K562 (cell line): ENCODE measurements at regions not wholly inside any gene's neighbourhood (a gene's known extent, or its start where the extent isn't known, plus 50 kb on each side); places are given as distances from the start of the nearest gene placed in this dataset.

Experiments used
- ATAC-seq: fragments of 200-7000 bp; cut with Tn5 transposase; 3 replicates; pipeline ENCODE4 v1.9.1; 2020; ENCODE audit warnings: moderate library complexity
- BruUV-seq: library from RNA; stranded (reverse); fragments of 400-500 nt; replicated peaks from 2 replicates; lab custom pipeline; 2021; lab: Mats Ljungman, UMichigan
- CTCF ChIA-PET: fragments of 300-600 bp; formaldehyde crosslinking; extraction: SDS; loops from one replicate; lab custom pipeline; 2021; ENCODE audit warnings: low intra/inter-chr PET ratio; lab: Yijun Ruan, JAX
- POLR2A ChIA-PET: fragments of 300-600, 350-650 bp; sonication (Branson Sonifier 250); formaldehyde crosslinking; extraction: SDS; loops from one replicate; lab custom pipeline; 2021; ENCODE audit warnings: antibody characterized with exemption, inconsistent platforms; lab: Yijun Ruan, JAX
- DNase-seq, 4 experiments: peaks; one replicate each; pipeline versions ENCODE4 v3.0.0 to v3.0.0-alpha.2; 2011 to 2018; ENCODE audit warnings: low spot score in 3 of 4, mixed read lengths in 3 of 4; ENCODE audit errors: extremely low read depth in 1 of 4
- FAIRE-seq: peaks from 2 replicates; lab custom pipeline; 2011; peaks lifted over from hg19 to GRCh38; lab: Jason Lieb, UNC
- H2AFZ ChIP-seq: 2 replicates; pipeline ENCODE4 v1.6.0; 2011; ENCODE audit warnings: low read depth, low read length, control low read depth, inconsistent platforms
- H3K27ac ChIP-seq: fragments of 200-600 bp; 3 replicates; pipeline ENCODE4 v1.8.0; 2011; ENCODE audit warnings: low read depth, mild to moderate bottlenecking, control low read depth, inconsistent platforms, low read length, moderate library complexity, mixed read lengths; ENCODE audit errors: extremely low read depth
- H3K27me3 ChIP-seq, 2 experiments: fragments of 300-600 bp in 1 of 2; 2 replicates in 1 of 2; 3 replicates in 1 of 2; pipeline versions ENCODE4 v1.6.0 to v1.8.0; 2011; ENCODE audit warnings: inconsistent platforms in 2 of 2, low read length in 2 of 2, mild to moderate bottlenecking in 1 of 2, mixed read lengths in 1 of 2, moderate library complexity in 1 of 2; ENCODE audit not compliant: control insufficient read depth in 2 of 2, insufficient read depth in 2 of 2
- H3K36me3 ChIP-seq: fragments of 300-600 bp; 3 replicates; pipeline ENCODE4 v1.8.0; 2011; ENCODE audit warnings: mild to moderate bottlenecking, low read length, inconsistent platforms; ENCODE audit not compliant: control insufficient read depth, insufficient read depth
- H3K4me1 ChIP-seq, 2 experiments: fragments of 200-600 bp in 1 of 2; replicated peaks in 1 of 2; 2 replicates in 1 of 2; 3 replicates in 1 of 2; pipeline versions ENCODE4 v1.5.1 to v1.8.0; 2011; ENCODE audit warnings: inconsistent platforms in 2 of 2, low read length in 2 of 2, mild to moderate bottlenecking in 1 of 2, mixed read lengths in 1 of 2, moderate library complexity in 1 of 2; ENCODE audit not compliant: control insufficient read depth in 2 of 2, insufficient read depth in 2 of 2
- H3K4me2 ChIP-seq: 2 replicates; pipeline ENCODE4 v1.6.1; 2011; ENCODE audit warnings: low read length, control low read depth, inconsistent platforms, mixed read lengths; ENCODE audit not compliant: insufficient read depth
- H3K4me3 ChIP-seq: fragments of 200-600 bp; sonication (generic), shearing (Covaris generic); 2 replicates; pipeline ENCODE4 v1.5.1; 2016; ENCODE audit warnings: control low read depth, inconsistent platforms
- H3K79me2 ChIP-seq: fragments of 200-600 bp; 3 replicates; pipeline ENCODE4 v1.8.0; 2011; ENCODE audit warnings: low read length, inconsistent platforms; ENCODE audit not compliant: control insufficient read depth, insufficient read depth
- H3K9ac ChIP-seq, 2 experiments: 2 replicates each; pipeline versions ENCODE4 v1.6.0 to v1.6.1; 2011; ENCODE audit warnings: low read depth in 2 of 2, low read length in 2 of 2, control low read depth in 1 of 2, inconsistent platforms in 1 of 2, mild to moderate bottlenecking in 1 of 2, mixed read lengths in 1 of 2; ENCODE audit not compliant: insufficient read depth in 1 of 2
- H3K9me1 ChIP-seq: one replicate; pipeline ENCODE4 v1.6.0; 2011; ENCODE audit warnings: inconsistent platforms, mild to moderate bottlenecking, low read length, moderate library complexity; ENCODE audit not compliant: control insufficient read depth, insufficient read depth
- H3K9me3 ChIP-seq: replicated peaks from 2 replicates; pipeline ENCODE4 v1.5.1; 2011; ENCODE audit warnings: low read depth, low read length, inconsistent platforms; ENCODE audit not compliant: control insufficient read depth, insufficient read depth
- H4K20me1 ChIP-seq: replicated peaks from 2 replicates; pipeline ENCODE4 v1.6.1; 2011; ENCODE audit warnings: low read length, inconsistent platforms, mixed read lengths; ENCODE audit not compliant: control insufficient read depth, insufficient read depth
- ARID3B ChIP-seq: fragments of 250-450 bp; sonication (Bioruptor Pico); IDR thresholded peaks from 2 replicates; pipeline ENCODE4 v1.4.0; 2020; ENCODE audit warnings: borderline replicate concordance
- CREBBP ChIP-seq: IDR thresholded peaks from one replicate; pipeline ENCODE4 v1.6.1; 2012; ENCODE audit warnings: low read depth, mild to moderate bottlenecking, control low read depth, inconsistent platforms, low read length
- E2F6 ChIP-seq, 2 experiments: IDR thresholded peaks; 2 replicates each; pipeline ENCODE4 v1.6.1; 2011; ENCODE audit warnings: borderline replicate concordance in 1 of 2, control low read depth in 1 of 2, low read depth in 1 of 2, low read length in 1 of 2, mild to moderate bottlenecking in 1 of 2, mixed read lengths in 1 of 2, moderate library complexity in 1 of 2; ENCODE audit not compliant: insufficient read depth in 1 of 2, insufficient read length in 1 of 2, poor library complexity in 1 of 2, severe bottlenecking in 1 of 2; ENCODE audit errors: extremely low read depth in 1 of 2
- ELF2 ChIP-seq: fragments of 250-450 bp; sonication (Bioruptor Pico); IDR thresholded peaks from 2 replicates; pipeline ENCODE4 v1.5.0; 2021; ENCODE audit warnings: mild to moderate bottlenecking
- ESRRB ChIP-seq: fragments of 250-450 bp; sonication (Bioruptor Pico); IDR thresholded peaks from 2 replicates; pipeline ENCODE4 v1.5.0; 2020; ENCODE audit warnings: mild to moderate bottlenecking, moderate library complexity, borderline replicate concordance
- HDAC6 ChIP-seq: IDR thresholded peaks from 2 replicates; pipeline ENCODE4 v1.6.1; 2012; ENCODE audit warnings: low read depth, mild to moderate bottlenecking, control low read depth, inconsistent platforms, low read length, moderate library complexity
- NRF1 ChIP-seq, 2 experiments: fragments of 450-650 bp; IDR thresholded peaks in 1 of 2; conservative IDR thresholded peaks in 1 of 2; 2 replicates each; pipeline ENCODE4 v1.6.1; 2014; ENCODE audit warnings: mild to moderate bottlenecking in 2 of 2
- SMARCC2 ChIP-seq: fragments of 450-650 bp; IDR thresholded peaks from 2 replicates; pipeline ENCODE4 v1.6.1; 2017; ENCODE audit warnings: antibody characterized with exemption, moderate library complexity, mild to moderate bottlenecking, low read depth
- SRSF3 ChIP-seq: fragments of 200-400 bp; formaldehyde crosslinking; IDR thresholded peaks from 2 replicates; pipeline ENCODE4 v1.6.1; 2016; ENCODE audit warnings: mild to moderate bottlenecking, low read length, moderate library complexity; ENCODE audit not compliant: insufficient read depth
- TGIF2 ChIP-seq: sonication (generic); formaldehyde crosslinking; IDR thresholded peaks from 2 replicates; pipeline ENCODE4 v1.8.1; 2022; ENCODE audit warnings: mild to moderate bottlenecking, missing genetic modification reagents, moderate library complexity
- TRIM24 ChIP-seq, 2 experiments: fragments of 450-650 bp; IDR thresholded peaks; 2 replicates each; pipeline ENCODE4 v1.6.1; 2016
- XRCC4 ChIP-seq: IDR thresholded peaks from one replicate; pipeline ENCODE4 v1.6.1; 2011; ENCODE audit not compliant: insufficient read depth, insufficient read length; ENCODE audit errors: extremely low read depth
- ZBTB9 ChIP-seq: fragments of 450-650 bp; formaldehyde crosslinking; IDR thresholded peaks from 2 replicates; pipeline ENCODE4 v1.4.0; 2020; ENCODE audit warnings: mild to moderate bottlenecking, moderate library complexity
- ZFP91 ChIP-seq: sonication (generic); formaldehyde crosslinking; IDR thresholded peaks from 2 replicates; pipeline ENCODE4 v1.8.0; 2022; ENCODE audit warnings: mild to moderate bottlenecking, missing genetic modification reagents
- ZNF12 ChIP-seq: sonication (generic); formaldehyde crosslinking; IDR thresholded peaks from 2 replicates; pipeline ENCODE4 v1.4.0; 2020; ENCODE audit warnings: mild to moderate bottlenecking, missing genetic modification reagents
- ZNF57 ChIP-seq: fragments of 450-650 bp; formaldehyde crosslinking; IDR thresholded peaks from 2 replicates; pipeline ENCODE4 v1.4.0; 2020; ENCODE audit warnings: mild to moderate bottlenecking, moderate library complexity
- ZNF584 ChIP-seq: fragments of 200-800 bp; sonication (Bioruptor generic); IDR thresholded peaks from 2 replicates; pipeline ENCODE4 v1.6.1; 2016; ENCODE audit warnings: low read depth, mild to moderate bottlenecking, missing genetic modification characterization, missing compliant biosample characterization
- ZNF75A ChIP-seq: fragments of 450-650 bp; formaldehyde crosslinking; IDR thresholded peaks from 2 replicates; pipeline ENCODE4 v1.4.0; 2020; ENCODE audit warnings: mild to moderate bottlenecking
- ZNF764 ChIP-seq: fragments of 250-450 bp; sonication (Bioruptor Pico); IDR thresholded peaks from 2 replicates; pipeline ENCODE4 v1.4.0; 2020; ENCODE audit warnings: low read depth, mild to moderate bottlenecking, moderate library complexity
- whole genome bisulfite sequencing: fragments of 100-300 bp; shearing (Covaris generic); methylation state at CpG from one replicate; pipeline ENCODE4 v1.1.6; 2016; ENCODE audit warnings: low coverage, mixed read lengths; ENCODE audit not compliant: insufficient coverage; ENCODE audit errors: missing lambda C conversion rate; 5-methylcytosine and 5-hydroxymethylcytosine counted together
- in situ Hi-C: fragments of 300-500 bp; cut with MboI; formaldehyde crosslinking; loops from 4 replicates; pipeline ENCODE4 v1.15.0; 2018; ENCODE audit warnings: inconsistent platforms, mixed read lengths
- intact Hi-C: fragments of 100-400 bp; cut with micrococcal nuclease; formaldehyde crosslinking; loops from 2 replicates; pipeline ENCODE4 v1.14.2; 2022

GRCh38 chr3:28853830-28854229 is 427.0 kb upstream of the RBMS3 start:
- CTCF ChIA-PET, result no interaction called here
- Histone ChIP-seq H3K36me3 (no peaks in the 10 kb centered on the region), H3K9ac (no peak overlapping the region), H2AFZ (no peak overlapping the region), H3K9me1 (no peaks in the 10 kb centered on the region), H4K20me1 (no peaks in the 10 kb centered on the region), H3K9me3 (no peaks in the 10 kb centered on the region), H3K79me2 (no peaks in the 10 kb centered on the region), H3K4me2 (no peak overlapping the region), H3K27ac (no peak overlapping the region), H3K27me3 (no peaks in the 10 kb centered on the region), H3K4me3 (no peak overlapping the region), H3K4me1 (no peaks in the 10 kb centered on the region)
- FAIRE-seq, result no peak
- DNase-seq, result no peak
- 0% methylated on average over 1 of the region's 1 CpG for WGBS
- intact Hi-C loops (no loop called here), in situ Hi-C loops (no loop called here)
- no peak for ATAC-seq
- POLR2A ChIA-PET, result no interaction called here
- BruUV-seq, result no TSS peak
- no peak for TF ChIP-seq XRCC4
- TF ChIP-seq ZNF75A (CRISPR knock-in tag), result no peak
- TF ChIP-seq TGIF2 (CRISPR knock-in tag), result no peak
- TF ChIP-seq ZBTB9 (CRISPR knock-in tag), result no peak
- no peak for TF ChIP-seq HDAC6
- no peak for TF ChIP-seq ZNF12
- no peak for TF ChIP-seq TRIM24 (IDR thresholded peaks at IDR 0.05)
- no peak for TF ChIP-seq ELF2 (CRISPR knock-in tag)
- TF ChIP-seq ZFP91 (CRISPR knock-in tag), result no peak
- TF ChIP-seq ARID3B (CRISPR knock-in tag), result no peak
- TF ChIP-seq CREBBP, result no peak
- no peak for TF ChIP-seq ESRRB
- no peak for TF ChIP-seq SRSF3
- TF ChIP-seq ZNF764 (CRISPR knock-in tag), result no peak
- no peak for TF ChIP-seq E2F6 (IDR thresholded peaks at IDR 0.05; ENCODE audit: borderline replicate concordance in 1 of 2, extremely low read depth in 1 of 2, insufficient read depth in 1 of 2, insufficient read length in 1 of 2, low read depth in 1 of 2, low read length in 1 of 2, poor library complexity in 1 of 2, severe bottlenecking in 1 of 2)
- TF ChIP-seq ZNF57 (CRISPR knock-in tag), result no peak
- no peak for TF ChIP-seq NRF1 (conservative IDR thresholded peaks at IDR 0.05 in 1 of 2, IDR thresholded peaks at IDR 0.05 in 1 of 2)
- no peak for TF ChIP-seq ZNF584 (CRISPR knock-in tag)
- TF ChIP-seq SMARCC2, result no peak
